OCI-LY1 (cell line): ENCODE measurements at regions not wholly inside any gene's neighbourhood (a gene's known extent, or its start where the extent isn't known, plus 50 kb on each side); places are given as distances from the start of the nearest gene placed in this dataset.

Experiments
- H2AFZ ChIP-seq: fragments of 200-600 bp; sonication (generic), shearing (Covaris generic); 2 replicates; pipeline ENCODE4 v1.6.0; 2014; ENCODE audit warnings: antibody characterized with exemption, mild to moderate bottlenecking, low read length
- H3F3A ChIP-seq: fragments of 200-600 bp; sonication (generic), shearing (Covaris generic); 2 replicates; pipeline ENCODE4 v1.6.0; 2014; ENCODE audit warnings: mild to moderate bottlenecking, antibody characterized with exemption, low read length, moderate library complexity; ENCODE audit not compliant: insufficient read depth
- H3K27ac ChIP-seq: fragments of 200-600 bp; sonication (generic); 2 replicates; pipeline ENCODE4 v1.5.1; 2014; ENCODE audit warnings: low read length, mixed run types, mild to moderate bottlenecking, low read depth; ENCODE audit not compliant: poor library complexity, severe bottlenecking
- H3K27me3 ChIP-seq: fragments of 200-600 bp; sonication (generic); 2 replicates; pipeline ENCODE4 v1.6.0; 2014; ENCODE audit warnings: antibody characterized with exemption, mild to moderate bottlenecking, low read length, moderate library complexity; ENCODE audit not compliant: insufficient read depth
- H3K36me3 ChIP-seq: fragments of 200-600 bp; sonication (generic); 2 replicates; pipeline ENCODE4 v1.6.1; 2014; ENCODE audit warnings: mild to moderate bottlenecking, antibody characterized with exemption, low read length, moderate library complexity, mixed read lengths; ENCODE audit not compliant: insufficient read depth
- H3K4me1 ChIP-seq: fragments of 200-600 bp; sonication (generic); 2 replicates; pipeline ENCODE4 v1.5.1; 2014; ENCODE audit warnings: mild to moderate bottlenecking, low read length, moderate library complexity; ENCODE audit not compliant: insufficient read depth, severe bottlenecking
- H3K4me2 ChIP-seq: fragments of 200-600 bp; sonication (generic), shearing (Covaris generic); 2 replicates; pipeline ENCODE4 v1.6.1; 2014; ENCODE audit warnings: low read length
- H3K4me3 ChIP-seq: fragments of 200-600 bp; sonication (generic); 2 replicates; pipeline ENCODE4 v1.5.1; 2014; ENCODE audit warnings: low read length, low read depth, mild to moderate bottlenecking, mixed read lengths; ENCODE audit not compliant: poor library complexity, severe bottlenecking
- H3K79me2 ChIP-seq: fragments of 200-600 bp; shearing (Covaris generic); 2 replicates; pipeline ENCODE4 v1.6.1; 2016; ENCODE audit warnings: mixed run types, low read length, mixed read lengths; ENCODE audit not compliant: insufficient read depth
- H3K9ac ChIP-seq: fragments of 200-600 bp; sonication (generic), shearing (Covaris generic); 2 replicates; pipeline ENCODE4 v1.6.1; 2014; ENCODE audit warnings: mild to moderate bottlenecking, low read length, mixed read lengths
- H3K9me2 ChIP-seq: fragments of 200-600 bp; sonication (generic), shearing (Covaris generic); 2 replicates; pipeline ENCODE4 v1.6.1; 2014; ENCODE audit warnings: low read depth, mild to moderate bottlenecking, low read length, mixed read lengths
- H3K9me3 ChIP-seq: fragments of 200-600 bp; shearing (Covaris generic); 2 replicates; pipeline ENCODE4 v1.6.1; 2014; ENCODE audit warnings: low read length, mixed read lengths
- H4K20me1 ChIP-seq: fragments of 200-600 bp; sonication (generic), shearing (Covaris generic); 2 replicates; pipeline ENCODE4 v1.6.0; 2016; ENCODE audit warnings: mild to moderate bottlenecking, low read length; ENCODE audit not compliant: insufficient read depth
- EZH2 ChIP-seq: fragments of 200-600 bp; sonication (generic), shearing (Covaris generic); IDR thresholded peaks from 2 replicates; pipeline ENCODE4 v1.8.0; 2017; ENCODE audit warnings: borderline replicate concordance, mixed run types, mild to moderate bottlenecking, antibody characterized with exemption, low read length, moderate library complexity, mixed read lengths
- TF ChIP-seq, protein P1 (sequence below): fragments of 200-600 bp; sonication (generic), shearing (Covaris generic); IDR thresholded peaks from 2 replicates; pipeline ENCODE4 v1.5.1; 2017; ENCODE audit warnings: mild to moderate bottlenecking, antibody characterized with exemption, low read length, moderate library complexity, mixed read lengths

GRCh38 chr14:44829021-44829420 lies 132.7 kb downstream of the KLHL28 start:
- no peak overlapping the region for H2AFZ ChIP-seq
- no peaks in the 10 kb centered on the region for H3F3A ChIP-seq
- TF ChIP-seq, protein P1, sequence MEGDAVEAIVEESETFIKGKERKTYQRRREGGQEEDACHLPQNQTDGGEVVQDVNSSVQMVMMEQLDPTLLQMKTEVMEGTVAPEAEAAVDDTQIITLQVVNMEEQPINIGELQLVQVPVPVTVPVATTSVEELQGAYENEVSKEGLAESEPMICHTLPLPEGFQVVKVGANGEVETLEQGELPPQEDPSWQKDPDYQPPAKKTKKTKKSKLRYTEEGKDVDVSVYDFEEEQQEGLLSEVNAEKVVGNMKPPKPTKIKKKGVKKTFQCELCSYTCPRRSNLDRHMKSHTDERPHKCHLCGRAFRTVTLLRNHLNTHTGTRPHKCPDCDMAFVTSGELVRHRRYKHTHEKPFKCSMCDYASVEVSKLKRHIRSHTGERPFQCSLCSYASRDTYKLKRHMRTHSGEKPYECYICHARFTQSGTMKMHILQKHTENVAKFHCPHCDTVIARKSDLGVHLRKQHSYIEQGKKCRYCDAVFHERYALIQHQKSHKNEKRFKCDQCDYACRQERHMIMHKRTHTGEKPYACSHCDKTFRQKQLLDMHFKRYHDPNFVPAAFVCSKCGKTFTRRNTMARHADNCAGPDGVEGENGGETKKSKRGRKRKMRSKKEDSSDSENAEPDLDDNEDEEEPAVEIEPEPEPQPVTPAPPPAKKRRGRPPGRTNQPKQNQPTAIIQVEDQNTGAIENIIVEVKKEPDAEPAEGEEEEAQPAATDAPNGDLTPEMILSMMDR: no peak
- no peak for TF ChIP-seq EZH2
- no peaks in the 10 kb centered on the region for H3K9me3 ChIP-seq
- H3K36me3 ChIP-seq: no peaks in the 10 kb centered on the region
- no peaks in the 10 kb centered on the region for H4K20me1 ChIP-seq
- H3K4me2 ChIP-seq: no peak overlapping the region
- H3K27ac ChIP-seq: no peak overlapping the region
- H3K4me1 ChIP-seq: no peaks in the 10 kb centered on the region
- H3K9me2 ChIP-seq: no peaks in the 10 kb centered on the region
- no peak overlapping the region for H3K9ac ChIP-seq
- H3K27me3 ChIP-seq: no peaks in the 10 kb centered on the region
- no peak overlapping the region for H3K4me3 ChIP-seq
- H3K79me2 ChIP-seq: no peaks in the 10 kb centered on the region

DNA sequence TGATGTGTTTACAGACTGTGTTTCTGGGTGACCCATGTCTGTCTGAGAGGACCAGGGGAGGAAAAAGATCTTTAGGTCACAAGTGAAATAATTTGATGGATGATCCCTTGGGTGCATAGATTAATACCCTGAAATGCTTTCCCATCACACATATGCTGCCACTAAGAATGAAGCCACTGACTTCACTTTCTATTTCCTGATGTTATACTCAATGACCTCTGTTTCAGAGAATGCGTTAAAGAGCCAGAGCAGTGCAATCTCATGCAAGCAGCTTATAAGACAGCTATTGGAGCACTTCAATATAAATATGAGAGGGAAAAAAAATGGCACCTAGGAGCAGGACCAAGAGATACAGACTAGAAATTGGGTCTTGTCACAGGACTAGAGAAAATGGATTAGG lies 133.7 kb downstream of the KLHL28 start:
- no peaks in the 10 kb centered on the region for H4K20me1 ChIP-seq
- H3K4me1 ChIP-seq: no peaks in the 10 kb centered on the region

DNA sequence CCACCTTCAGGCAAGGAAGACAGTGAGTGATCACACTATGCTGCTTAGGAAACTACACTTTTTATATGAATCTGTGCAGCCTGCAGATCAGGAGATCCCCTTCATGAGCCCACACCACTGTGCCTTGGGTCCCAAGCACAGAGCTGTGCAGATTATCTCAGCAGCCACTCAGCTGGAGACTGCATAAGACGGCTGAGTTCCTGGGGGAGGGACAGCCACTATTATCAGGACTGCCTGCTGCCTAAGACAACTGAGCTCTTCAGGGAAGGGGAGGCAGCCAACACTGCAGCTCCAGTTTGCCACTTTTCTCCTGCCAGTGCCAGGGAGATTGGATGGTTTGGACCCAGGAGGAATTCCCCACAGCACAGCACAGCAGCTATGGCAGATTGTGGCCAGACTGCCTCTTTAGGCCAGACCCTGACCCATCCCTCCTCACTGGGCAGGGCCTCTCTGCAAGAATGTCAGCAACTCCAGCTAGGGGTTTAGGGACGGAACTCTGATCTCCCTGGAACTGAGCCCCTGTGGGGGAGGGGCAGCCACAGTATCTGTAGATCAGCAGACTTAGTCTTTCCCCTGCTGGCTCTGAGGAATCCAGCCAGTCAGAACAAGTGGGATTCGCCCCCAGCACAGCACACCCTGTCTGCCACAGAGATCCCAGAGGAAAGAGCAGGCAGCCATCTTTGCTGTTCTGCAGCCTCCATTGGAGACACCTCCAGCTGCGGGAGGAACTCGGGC lies 141.3 kb downstream of the KLHL28 start:
- no peak overlapping the region for H3K9ac ChIP-seq
- H3K4me2 ChIP-seq: no peak overlapping the region
- no peaks in the 10 kb centered on the region for H3K79me2 ChIP-seq
- no peak overlapping the region for H3K4me3 ChIP-seq
- no peak overlapping the region for H3K27ac ChIP-seq
- TF ChIP-seq EZH2: no peak
- TF ChIP-seq, protein P1: no peak
- no peak overlapping the region for H2AFZ ChIP-seq
- no peaks in the 10 kb centered on the region for H3K9me2 ChIP-seq
- H3K36me3 ChIP-seq: no peaks in the 10 kb centered on the region
- H3F3A ChIP-seq: no peaks in the 10 kb centered on the region
- H3K27me3 ChIP-seq: no peaks in the 10 kb centered on the region
- no peaks in the 10 kb centered on the region for H3K9me3 ChIP-seq
- no peaks in the 10 kb centered on the region for H3K4me1 ChIP-seq
- H4K20me1 ChIP-seq: no peaks in the 10 kb centered on the region

More for the DNA sequence above, 133.7 kb downstream of the KLHL28 start:
- TF ChIP-seq, protein P1: no peak
- TF ChIP-seq EZH2: no peak
- H3K9ac ChIP-seq: no peak overlapping the region
- no peaks in the 10 kb centered on the region for H3K79me2 ChIP-seq
- no peaks in the 10 kb centered on the region for H3K36me3 ChIP-seq
- H3F3A ChIP-seq: no peaks in the 10 kb centered on the region
- no peaks in the 10 kb centered on the region for H3K9me2 ChIP-seq
- no peaks in the 10 kb centered on the region for H3K27me3 ChIP-seq
- H3K4me3 ChIP-seq: no peak overlapping the region
- H3K27ac ChIP-seq: no peak overlapping the region
- no peak overlapping the region for H2AFZ ChIP-seq
- no peaks in the 10 kb centered on the region for H3K9me3 ChIP-seq
- no peak overlapping the region for H3K4me2 ChIP-seq
